A549 (cell line): ENCODE measurements at regions not wholly inside any gene's neighbourhood (a gene's known extent, or its start where the extent isn't known, plus 50 kb on each side); places are given as distances from the start of the nearest gene placed in this dataset.

Experiments used
- ATAC-seq, 2 experiments: fragments of 200-7000 bp in 1 of 2; fragments of >200 bp in 1 of 2; cut with Nextera tagmentation in 1 of 2; cut with Tn5 transposase in 1 of 2; 3 replicates each; pipeline versions ENCODE4 v1.8.0 to v1.9.1; 2018 to 2020; ENCODE audit warnings: mild to moderate bottlenecking in 1 of 2, moderate library complexity in 1 of 2
- CTCF ChIA-PET: fragments of 300-600 bp; sonication (Branson Sonifier 250); formaldehyde crosslinking; extraction: SDS; loops from one replicate; lab custom pipeline; 2021; ENCODE audit warnings: antibody characterized with exemption, inconsistent platforms; lab: Yijun Ruan, JAX
- POLR2A ChIA-PET: fragments of 350-600 bp; formaldehyde crosslinking; extraction: SDS; loops from one replicate; lab custom pipeline; 2021; ENCODE audit warnings: antibody characterized with exemption, inconsistent platforms; lab: Yijun Ruan, JAX
- DNase-seq, 2 experiments: peaks; one replicate each; pipeline versions ENCODE4 v3.0.0 to v3.0.0-alpha.2; 2011 to 2016; ENCODE audit warnings: low read depth in 1 of 2, low spot score in 1 of 2
- FAIRE-seq: peaks from 2 replicates; lab custom pipeline; 2011; peaks lifted over from hg19 to GRCh38; lab: Jason Lieb, UNC
- H3K27ac ChIP-seq, 2 experiments: fragments of >200 bp; sonication (Bioruptor Twin); formaldehyde crosslinking; 3 replicates each; pipeline ENCODE4 v1.5.1; 2016 to 2017
- H3K4me1 ChIP-seq: fragments of >200 bp; sonication (Bioruptor Twin); formaldehyde crosslinking; 3 replicates; pipeline ENCODE4 v1.6.1; 2016
- H3K4me2 ChIP-seq: fragments of >200 bp; sonication (Bioruptor Twin); formaldehyde crosslinking; 3 replicates; pipeline ENCODE4 v1.6.1; 2016
- H3K4me3 ChIP-seq: fragments of >200 bp; sonication (Bioruptor Twin); formaldehyde crosslinking; 3 replicates; pipeline ENCODE4 v1.5.1; 2016
- H3K9me3 ChIP-seq: fragments of >200 bp; sonication (Bioruptor Twin); formaldehyde crosslinking; 3 replicates; pipeline ENCODE4 v1.6.1; 2016
- BHLHE40 ChIP-seq: IDR thresholded peaks from 2 replicates; pipeline ENCODE4 v1.6.1; 2012; ENCODE audit warnings: low read depth, low read length, inconsistent platforms
- CBX8 ChIP-seq: fragments of 200-600 bp; sonication (generic); IDR thresholded peaks from 2 replicates; pipeline ENCODE4 v1.6.1; 2016
- ESRRA ChIP-seq: fragments of 150-350 bp; IDR thresholded peaks from 2 replicates; pipeline ENCODE4 v1.6.1; 2014; ENCODE audit warnings: mild to moderate bottlenecking, low read length, borderline replicate concordance
- FOSB ChIP-seq: fragments of 250-450 bp; sonication (Bioruptor Pico); IDR thresholded peaks from 2 replicates; pipeline ENCODE4 v1.5.0; 2020; ENCODE audit warnings: mild to moderate bottlenecking, moderate library complexity
- HDAC2 ChIP-seq: fragments of 200-600 bp; sonication (generic); IDR thresholded peaks from 2 replicates; pipeline ENCODE4 v1.6.1; 2016
- KDM1A ChIP-seq: fragments of 200-600 bp; sonication (generic); IDR thresholded peaks from 2 replicates; pipeline ENCODE4 v1.6.1; 2016; ENCODE audit warnings: low read depth, mild to moderate bottlenecking
- MAFK ChIP-seq: fragments of 450-650 bp; IDR thresholded peaks from 2 replicates; pipeline ENCODE4 v1.6.1; 2014; ENCODE audit not compliant: partially characterized antibody
- MAZ ChIP-seq: fragments of 150-350 bp; IDR thresholded peaks from 2 replicates; pipeline ENCODE4 v1.6.1; 2014; ENCODE audit warnings: antibody characterized with exemption, low read depth, low read length, borderline replicate concordance
- NPAS2 ChIP-seq: fragments of 250-450 bp; sonication (Bioruptor Pico); IDR thresholded peaks from 2 replicates; pipeline ENCODE4 v1.8.0; 2022; ENCODE audit warnings: mild to moderate bottlenecking, moderate library complexity, borderline replicate concordance
- NR3C1 ChIP-seq: fragments of >200 bp; sonication (Bioruptor Twin); formaldehyde crosslinking; IDR thresholded peaks from 3 replicates; pipeline ENCODE4 v1.6.1; 2017
- POLR2A ChIP-seq: IDR thresholded peaks from 2 replicates; pipeline ENCODE4 v1.6.1; 2012; ENCODE audit warnings: mild to moderate bottlenecking, low read length
- RAD21 ChIP-seq, 2 experiments: fragments of >200 bp in 1 of 2; sonication (Bioruptor Twin) in 1 of 2; formaldehyde crosslinking in 1 of 2; IDR thresholded peaks in 1 of 2; conservative IDR thresholded peaks in 1 of 2; 2 replicates in 1 of 2; 3 replicates in 1 of 2; pipeline ENCODE4 v1.6.1; 2012 to 2018; ENCODE audit warnings: inconsistent platforms in 1 of 2
- RARB ChIP-seq: fragments of 250-450 bp; sonication (Bioruptor Pico); IDR thresholded peaks from 2 replicates; pipeline ENCODE4 v1.8.0; 2021; ENCODE audit warnings: mild to moderate bottlenecking, moderate library complexity
- RFX5 ChIP-seq: fragments of 450-650 bp; IDR thresholded peaks from 2 replicates; pipeline ENCODE4 v1.7.1; 2014; ENCODE audit warnings: antibody characterized with exemption, mild to moderate bottlenecking, moderate library complexity
- RNF2 ChIP-seq: fragments of 200-600 bp; sonication (generic); IDR thresholded peaks from 2 replicates; pipeline ENCODE4 v1.6.1; 2016; ENCODE audit warnings: low read depth, mild to moderate bottlenecking, antibody characterized with exemption, moderate library complexity, borderline replicate concordance
- SMC3 ChIP-seq: fragments of >200 bp; sonication (Bioruptor Twin); formaldehyde crosslinking; IDR thresholded peaks from 3 replicates; pipeline ENCODE4 v1.6.1; 2018; ENCODE audit warnings: inconsistent platforms
- SREBF2 ChIP-seq: fragments of 450-650 bp; IDR thresholded peaks from 2 replicates; pipeline ENCODE4 v1.6.1; 2014; ENCODE audit warnings: mild to moderate bottlenecking, moderate library complexity
- TFCP2L1 ChIP-seq: fragments of 250-450 bp; sonication (Bioruptor Pico); IDR thresholded peaks from 2 replicates; pipeline ENCODE4 v1.5.0; 2021; ENCODE audit warnings: mild to moderate bottlenecking
- TP53 ChIP-seq: fragments of 250-450 bp; sonication (Bioruptor Pico); IDR thresholded peaks from 2 replicates; pipeline ENCODE4 v1.5.0; 2021; ENCODE audit warnings: mild to moderate bottlenecking, moderate library complexity
- ZC3H11A ChIP-seq: fragments of 450-650 bp; IDR thresholded peaks from 2 replicates; pipeline ENCODE4 v1.6.1; 2014; ENCODE audit warnings: antibody characterized with exemption, mild to moderate bottlenecking
- WGBS: methylation state at CpG from one replicate; pipeline ENCODE4 v1.1.6; 2017; ENCODE audit errors: missing lambda C conversion rate; 5-methylcytosine and 5-hydroxymethylcytosine counted together
- TF ChIP-seq, protein P1 (sequence below): fragments of 450-650 bp; IDR thresholded peaks from 2 replicates; pipeline ENCODE4 v1.6.1; 2014; ENCODE audit warnings: antibody characterized with exemption
- TF ChIP-seq, protein P2 (sequence below): fragments of >200 bp; sonication (Bioruptor Twin); formaldehyde crosslinking; IDR thresholded peaks from 2 replicates; pipeline ENCODE4 v1.6.1; 2016
- TF ChIP-seq, protein P3 (sequence below): fragments of >200 bp; sonication (Bioruptor Twin); formaldehyde crosslinking; IDR thresholded peaks from 3 replicates; pipeline ENCODE4 v1.6.1; 2016
- TF ChIP-seq, protein P4 (sequence below): IDR thresholded peaks from 2 replicates; pipeline ENCODE4 v1.6.1; 2012
- TF ChIP-seq, protein P5 (sequence below): fragments of 250-450 bp; sonication (Bioruptor Pico); IDR thresholded peaks from 2 replicates; pipeline ENCODE4 v1.5.0; 2020; ENCODE audit warnings: low read depth, mild to moderate bottlenecking, moderate library complexity
- TF ChIP-seq, protein P6 (sequence below): IDR thresholded peaks from 2 replicates; pipeline ENCODE4 v1.6.1; 2012; ENCODE audit warnings: low read depth, borderline replicate concordance

DNA sequence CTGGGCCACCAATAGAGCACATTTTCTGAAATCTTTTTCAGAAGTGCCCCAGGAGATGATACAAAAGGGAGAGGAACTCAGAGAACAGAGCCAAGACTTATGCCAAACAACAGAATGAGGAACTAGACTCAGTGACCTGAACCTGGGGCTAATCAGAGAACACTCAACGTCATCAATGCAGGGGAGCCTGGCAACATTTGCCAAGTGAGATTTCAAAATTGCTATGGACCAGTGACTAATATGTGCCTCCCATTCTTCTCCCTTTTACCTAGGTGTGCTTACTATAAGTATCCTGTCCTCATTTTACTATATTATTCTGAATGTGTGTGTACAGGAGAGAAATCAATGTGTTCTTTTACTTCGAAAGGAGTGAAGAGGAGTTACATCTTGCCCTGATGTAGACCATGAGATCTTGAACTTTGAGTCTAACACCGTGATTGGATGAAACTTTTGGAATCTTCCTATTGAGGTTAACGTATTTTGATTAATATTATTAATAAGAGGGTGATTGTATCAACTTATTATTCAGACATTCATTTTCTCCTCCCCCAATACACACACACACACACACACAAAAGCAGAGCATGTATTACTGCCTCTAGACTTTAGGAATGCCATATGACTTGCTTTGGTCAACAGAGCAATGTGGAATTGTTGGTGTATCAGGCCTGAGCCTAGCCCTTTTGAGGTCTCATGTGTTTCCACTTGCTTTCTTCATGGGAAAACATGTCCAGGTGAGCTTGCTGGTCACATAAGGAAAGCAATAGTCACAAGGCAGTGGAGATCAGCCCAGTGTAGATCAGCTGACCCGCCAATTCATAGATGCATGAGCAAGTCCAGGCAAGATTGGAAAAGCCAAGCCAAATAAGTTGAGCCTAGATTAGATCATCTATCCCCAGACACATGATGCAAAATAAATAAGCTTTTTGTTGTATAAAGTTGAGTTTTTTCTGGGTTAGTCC is 80.3 kb upstream of the ETS2 start:
- ChIA-PET CTCF (interaction anchor here (1.1 to 1.4 kb wide), 2 partner anchors 9 to 413 kb away, joined by 4 read pairs; no protein-coding TSS in a partner anchor), POLR2A (no interaction called here)
- DNase-seq (no peak), FAIRE-seq (no peak), ATAC-seq (no peak)
- no peak overlapping the region for H3K4me2 ChIP-seq
- 17% methylated on average over 5 of the region's 5 CpGs for WGBS
- no peak overlapping the region for H3K4me3 ChIP-seq
- peaks cover 14% of the 10 kb centered on the region for H3K9me3 ChIP-seq
- no peak overlapping the region for H3K27ac ChIP-seq
- no peaks in the 10 kb centered on the region for H3K4me1 ChIP-seq
- TF ChIP-seq, protein P1, sequence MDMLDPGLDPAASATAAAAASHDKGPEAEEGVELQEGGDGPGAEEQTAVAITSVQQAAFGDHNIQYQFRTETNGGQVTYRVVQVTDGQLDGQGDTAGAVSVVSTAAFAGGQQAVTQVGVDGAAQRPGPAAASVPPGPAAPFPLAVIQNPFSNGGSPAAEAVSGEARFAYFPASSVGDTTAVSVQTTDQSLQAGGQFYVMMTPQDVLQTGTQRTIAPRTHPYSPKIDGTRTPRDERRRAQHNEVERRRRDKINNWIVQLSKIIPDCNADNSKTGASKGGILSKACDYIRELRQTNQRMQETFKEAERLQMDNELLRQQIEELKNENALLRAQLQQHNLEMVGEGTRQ = no peak
- no peak for TF ChIP-seq RFX5
- TF ChIP-seq, protein P2, sequence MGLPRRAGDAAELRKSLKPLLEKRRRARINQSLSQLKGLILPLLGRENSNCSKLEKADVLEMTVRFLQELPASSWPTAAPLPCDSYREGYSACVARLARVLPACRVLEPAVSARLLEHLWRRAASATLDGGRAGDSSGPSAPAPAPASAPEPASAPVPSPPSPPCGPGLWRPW = no peak
- no peak for TF ChIP-seq RAD21 (conservative IDR thresholded peaks at IDR 0.05 in 1 of 2, IDR thresholded peaks at IDR 0.05 in 1 of 2)
- TF ChIP-seq ESRRA = no peak
- TF ChIP-seq RARB (CRISPR knock-in tag) = no peak
- no peak for TF ChIP-seq ZC3H11A

DNA sequence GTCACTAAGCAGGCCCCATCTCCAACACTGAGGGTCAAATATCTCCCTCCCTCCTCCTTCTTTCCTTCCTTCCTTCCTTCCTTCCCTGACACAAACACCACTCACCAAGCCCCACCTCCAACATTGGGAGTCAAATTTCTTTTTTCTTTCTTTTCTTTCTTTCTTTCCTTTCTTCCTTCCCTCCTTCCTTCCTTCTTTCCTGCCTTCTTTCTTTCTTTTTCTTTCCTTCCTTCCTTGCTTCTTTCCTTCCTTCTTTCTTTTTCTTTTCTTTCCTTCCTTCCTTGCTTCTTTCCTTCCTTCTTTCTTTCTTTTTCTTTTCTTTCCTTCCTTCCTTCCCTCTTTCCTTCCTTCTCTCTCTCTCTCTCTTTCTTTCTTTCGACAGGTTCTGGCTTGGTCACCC is 79.2 kb upstream of the ETS2 start:
- peaks cover 14% of the 10 kb centered on the region for H3K9me3 ChIP-seq
- no peak overlapping the region for H3K4me3 ChIP-seq
- TF ChIP-seq, protein P3, sequence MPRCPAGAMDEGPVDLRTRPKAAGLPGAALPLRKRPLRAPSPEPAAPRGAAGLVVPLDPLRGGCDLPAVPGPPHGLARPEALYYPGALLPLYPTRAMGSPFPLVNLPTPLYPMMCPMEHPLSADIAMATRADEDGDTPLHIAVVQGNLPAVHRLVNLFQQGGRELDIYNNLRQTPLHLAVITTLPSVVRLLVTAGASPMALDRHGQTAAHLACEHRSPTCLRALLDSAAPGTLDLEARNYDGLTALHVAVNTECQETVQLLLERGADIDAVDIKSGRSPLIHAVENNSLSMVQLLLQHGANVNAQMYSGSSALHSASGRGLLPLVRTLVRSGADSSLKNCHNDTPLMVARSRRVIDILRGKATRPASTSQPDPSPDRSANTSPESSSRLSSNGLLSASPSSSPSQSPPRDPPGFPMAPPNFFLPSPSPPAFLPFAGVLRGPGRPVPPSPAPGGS = no peak
- TF ChIP-seq NPAS2 (CRISPR knock-in tag) (no peak), SMC3 (no peak), KDM1A (no peak), TFCP2L1 (CRISPR knock-in tag) (no peak), ESRRA (no peak), POLR2A (no peak), HDAC2 (no peak)
- TF ChIP-seq, protein P1 = no peak
- TF ChIP-seq, protein P4, sequence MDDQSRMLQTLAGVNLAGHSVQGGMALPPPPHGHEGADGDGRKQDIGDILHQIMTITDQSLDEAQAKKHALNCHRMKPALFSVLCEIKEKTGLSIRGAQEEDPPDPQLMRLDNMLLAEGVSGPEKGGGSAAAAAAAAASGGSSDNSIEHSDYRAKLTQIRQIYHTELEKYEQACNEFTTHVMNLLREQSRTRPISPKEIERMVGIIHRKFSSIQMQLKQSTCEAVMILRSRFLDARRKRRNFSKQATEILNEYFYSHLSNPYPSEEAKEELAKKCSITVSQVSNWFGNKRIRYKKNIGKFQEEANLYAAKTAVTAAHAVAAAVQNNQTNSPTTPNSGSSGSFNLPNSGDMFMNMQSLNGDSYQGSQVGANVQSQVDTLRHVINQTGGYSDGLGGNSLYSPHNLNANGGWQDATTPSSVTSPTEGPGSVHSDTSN = no peak
- TF ChIP-seq, all 56 proteins: peak for 0
- H3K27ac ChIP-seq = no peak overlapping the region
- ChIA-PET CTCF (interaction anchor here (1.1 kb wide), 1 partner anchor 412 kb away, joined by 4 read pairs; no protein-coding TSS in a partner anchor), POLR2A (no interaction called here)
- no peak for DNase-seq
- H3K4me1 ChIP-seq = no peaks in the 10 kb centered on the region
- ATAC-seq = no peak
- no peak for FAIRE-seq
- H3K4me2 ChIP-seq = no peak overlapping the region
- WGBS = 63% methylated on average over 1 of the region's 1 CpG

DNA sequence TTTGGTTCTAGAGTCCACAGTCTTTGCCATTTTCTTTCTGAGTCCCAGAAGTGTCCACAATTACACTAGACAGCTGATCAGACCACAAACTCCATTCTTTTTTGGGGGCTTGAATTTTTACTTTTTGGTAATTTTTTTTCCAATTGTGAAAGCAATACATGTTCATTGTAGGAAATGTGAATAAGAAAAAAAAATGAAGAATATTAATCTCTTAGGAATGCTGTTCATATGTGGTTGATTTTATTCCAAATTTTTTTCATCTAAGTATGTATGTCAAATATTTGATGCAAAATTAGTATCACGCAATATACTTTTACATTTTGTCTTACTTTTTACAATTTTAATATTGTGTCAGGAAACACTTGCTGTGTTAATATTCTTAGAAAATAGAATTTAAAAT is 76.4 kb upstream of the ETS2 start:
- WGBS = 90% methylated on average over 1 of the region's 1 CpG
- peaks cover 14% of the 10 kb centered on the region for H3K9me3 ChIP-seq
- ATAC-seq (no peak), DNase-seq (no peak), FAIRE-seq (no peak)
- no peak overlapping the region for H3K27ac ChIP-seq
- no peak overlapping the region for H3K4me3 ChIP-seq
- ChIA-PET CTCF (interaction anchor here (1.0 to 1.9 kb wide), 4 partner anchors 18 to 397 kb away, joined by 3 to 5 read pairs (median 4); no protein-coding TSS in a partner anchor), POLR2A (no interaction called here)
- peaks cover 3% of the 10 kb centered on the region; the same call in 2 of the 3 replicates for H3K4me1 ChIP-seq
- no peak overlapping the region for H3K4me2 ChIP-seq
- TF ChIP-seq RAD21 (conservative IDR thresholded peaks at IDR 0.05 in 1 of 2, IDR thresholded peaks at IDR 0.05 in 1 of 2) (no peak), RNF2 (no peak), TP53 (CRISPR knock-in tag) (no peak), RARB (CRISPR knock-in tag) (no peak), FOSB (no peak), SREBF2 (no peak), TFCP2L1 (CRISPR knock-in tag) (no peak), MAFK (no peak), NR3C1 (no peak), BHLHE40 (no peak), CBX8 (no peak), MAZ (no peak), HDAC2 (no peak)
- TF ChIP-seq, protein P5, sequence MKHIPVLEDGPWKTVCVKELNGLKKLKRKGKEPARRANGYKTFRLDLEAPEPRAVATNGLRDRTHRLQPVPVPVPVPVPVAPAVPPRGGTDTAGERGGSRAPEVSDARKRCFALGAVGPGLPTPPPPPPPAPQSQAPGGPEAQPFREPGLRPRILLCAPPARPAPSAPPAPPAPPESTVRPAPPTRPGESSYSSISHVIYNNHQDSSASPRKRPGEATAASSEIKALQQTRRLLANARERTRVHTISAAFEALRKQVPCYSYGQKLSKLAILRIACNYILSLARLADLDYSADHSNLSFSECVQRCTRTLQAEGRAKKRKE = no peak
- TF ChIP-seq, protein P6, sequence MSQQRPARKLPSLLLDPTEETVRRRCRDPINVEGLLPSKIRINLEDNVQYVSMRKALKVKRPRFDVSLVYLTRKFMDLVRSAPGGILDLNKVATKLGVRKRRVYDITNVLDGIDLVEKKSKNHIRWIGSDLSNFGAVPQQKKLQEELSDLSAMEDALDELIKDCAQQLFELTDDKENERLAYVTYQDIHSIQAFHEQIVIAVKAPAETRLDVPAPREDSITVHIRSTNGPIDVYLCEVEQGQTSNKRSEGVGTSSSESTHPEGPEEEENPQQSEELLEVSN = no peak
